Thoracic aorta (tissue), 2 donors: ENCODE measurements at regions not wholly inside any gene's neighbourhood (a gene's known extent, or its start where the extent isn't known, plus 50 kb on each side); places are given as distances from the start of the nearest gene placed in this dataset.

Source experiments
- ATAC-seq: fragments of 150-250 bp; one replicate; pipeline ENCODE4 v1.8.0; 2017; ENCODE audit warnings: low read depth; ENCODE audit not compliant: insufficient number of reproducible peaks, low FRiP score
- DNase-seq: peaks from one replicate; pipeline ENCODE4 v3.0.0-alpha.2; 2020; ENCODE audit warnings: low spot score
- H3K27ac ChIP-seq, 2 donors: fragments of 200-600 bp; sonication (generic); 1 replicate in 1 of 2; 2 replicates in 1 of 2; pipeline ENCODE4 v1.5.1; 2016; ENCODE audit warnings: mild to moderate bottlenecking in 2 of 2, moderate library complexity in 2 of 2
- H3K27me3 ChIP-seq: fragments of 200-600 bp; sonication (generic); replicated peaks from 2 replicates; pipeline ENCODE4 v1.6.0; 2016; ENCODE audit warnings: mild to moderate bottlenecking; ENCODE audit not compliant: insufficient read depth
- H3K36me3 ChIP-seq: fragments of 200-600 bp; sonication (generic); one replicate; pipeline ENCODE4 v1.5.1; 2016
- H3K4me1 ChIP-seq, 2 donors: fragments of 200-600 bp; sonication (generic); 1 replicate in 1 of 2; 2 replicates in 1 of 2; pipeline versions ENCODE4 v1.5.1 to v1.6.0; 2016; ENCODE audit warnings: low read depth in 2 of 2, mild to moderate bottlenecking in 1 of 2; ENCODE audit not compliant: control insufficient read depth in 1 of 2
- H3K4me3 ChIP-seq: fragments of 200-600 bp; sonication (generic); 2 replicates; pipeline ENCODE4 v1.5.1; 2016; ENCODE audit warnings: mild to moderate bottlenecking
- H3K9me3 ChIP-seq: fragments of 200-600 bp; sonication (generic); 2 replicates; pipeline ENCODE4 v1.5.1; 2016
- TF ChIP-seq, protein P1 (sequence below): fragments of 200-600 bp; sonication (generic); IDR thresholded peaks from one replicate; pipeline ENCODE4 v1.5.1; 2019; ENCODE audit warnings: antibody characterized with exemption

DNA sequence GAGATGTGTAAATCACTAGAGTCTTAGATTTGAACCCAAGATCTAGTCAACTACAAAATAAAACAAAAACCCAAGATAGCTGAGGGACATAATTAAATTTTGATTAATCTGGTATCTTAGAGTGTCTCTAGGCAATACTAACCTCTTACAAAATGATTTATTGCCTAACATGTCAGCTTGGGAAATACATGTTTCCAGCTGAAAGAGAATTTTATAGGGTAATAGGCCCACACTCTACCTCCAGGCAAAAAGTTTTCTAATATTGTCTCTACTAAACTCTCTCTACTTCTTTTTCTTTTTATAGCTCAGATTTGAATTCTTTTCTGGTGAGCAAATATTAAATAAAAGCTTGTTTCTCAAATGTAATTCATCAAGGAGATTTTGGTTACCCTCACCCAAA is 263.2 kb downstream of the IL15 start:
- H3K4me1 ChIP-seq = peaks cover 3 to 14% of the 10 kb centered on the region in 2 donors
- H3K27me3 ChIP-seq = no peaks in the 10 kb centered on the region
- ATAC-seq = no peak
- H3K4me3 ChIP-seq = no peak overlapping the region
- no peak overlapping the region for H3K27ac ChIP-seq
- TF ChIP-seq, protein P1, sequence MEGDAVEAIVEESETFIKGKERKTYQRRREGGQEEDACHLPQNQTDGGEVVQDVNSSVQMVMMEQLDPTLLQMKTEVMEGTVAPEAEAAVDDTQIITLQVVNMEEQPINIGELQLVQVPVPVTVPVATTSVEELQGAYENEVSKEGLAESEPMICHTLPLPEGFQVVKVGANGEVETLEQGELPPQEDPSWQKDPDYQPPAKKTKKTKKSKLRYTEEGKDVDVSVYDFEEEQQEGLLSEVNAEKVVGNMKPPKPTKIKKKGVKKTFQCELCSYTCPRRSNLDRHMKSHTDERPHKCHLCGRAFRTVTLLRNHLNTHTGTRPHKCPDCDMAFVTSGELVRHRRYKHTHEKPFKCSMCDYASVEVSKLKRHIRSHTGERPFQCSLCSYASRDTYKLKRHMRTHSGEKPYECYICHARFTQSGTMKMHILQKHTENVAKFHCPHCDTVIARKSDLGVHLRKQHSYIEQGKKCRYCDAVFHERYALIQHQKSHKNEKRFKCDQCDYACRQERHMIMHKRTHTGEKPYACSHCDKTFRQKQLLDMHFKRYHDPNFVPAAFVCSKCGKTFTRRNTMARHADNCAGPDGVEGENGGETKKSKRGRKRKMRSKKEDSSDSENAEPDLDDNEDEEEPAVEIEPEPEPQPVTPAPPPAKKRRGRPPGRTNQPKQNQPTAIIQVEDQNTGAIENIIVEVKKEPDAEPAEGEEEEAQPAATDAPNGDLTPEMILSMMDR = no peak
- H3K36me3 ChIP-seq = no peaks in the 10 kb centered on the region
- H3K9me3 ChIP-seq = no peaks in the 10 kb centered on the region
- no peak for DNase-seq

DNA sequence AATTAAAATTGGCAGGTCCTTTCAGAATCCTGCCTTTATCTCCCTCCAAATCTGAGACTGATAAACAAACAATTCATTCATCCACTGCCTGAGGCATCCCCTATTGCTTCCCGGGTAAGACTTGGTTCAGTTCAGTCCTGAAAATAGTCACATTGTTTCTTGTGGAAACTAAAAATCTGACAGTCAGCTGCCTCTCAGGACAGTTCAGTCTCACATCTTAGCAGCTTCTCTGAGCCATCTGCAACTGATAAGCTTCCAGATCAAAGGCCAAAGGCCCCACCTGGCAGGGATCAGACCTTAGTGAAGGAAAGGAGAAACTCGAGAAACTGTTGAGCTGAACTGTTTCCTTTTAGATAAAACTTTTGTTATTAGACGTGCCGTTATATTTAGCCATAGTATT is 264.5 kb downstream of the IL15 start:
- TF ChIP-seq, protein P1 = no peak
- no peak for ATAC-seq
- DNase-seq = no peak
- Histone ChIP-seq H3K9me3 (no peaks in the 10 kb centered on the region), H3K4me1 (peaks cover 3 to 14% of the 10 kb centered on the region in 2 donors), H3K36me3 (no peaks in the 10 kb centered on the region), H3K27ac (no peak overlapping the region), H3K27me3 (no peaks in the 10 kb centered on the region), H3K4me3 (no peak overlapping the region)

DNA sequence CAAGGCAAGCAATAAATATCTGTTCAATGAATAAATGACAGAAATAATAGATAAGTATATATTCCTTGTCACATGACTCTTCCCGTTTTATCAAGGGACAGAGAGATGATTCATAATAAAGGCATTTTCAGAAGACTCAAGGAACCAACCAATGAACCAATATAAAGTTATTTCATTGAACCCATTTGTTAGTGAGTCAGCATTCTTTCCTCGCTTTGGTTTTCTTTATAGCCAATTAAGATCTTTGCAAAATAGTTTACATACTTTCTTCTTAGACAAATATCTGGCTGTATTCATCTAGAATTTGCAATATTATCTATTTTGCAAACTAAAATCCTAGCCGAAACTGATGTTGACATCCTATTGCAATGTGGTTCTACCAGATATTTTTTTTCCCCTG is 269.4 kb downstream of the IL15 start:
- TF ChIP-seq, protein P1 = no peak
- Histone ChIP-seq H3K4me3 (no peak overlapping the region), H3K36me3 (no peaks in the 10 kb centered on the region), H3K27me3 (no peaks in the 10 kb centered on the region), H3K27ac (no peak overlapping the region), H3K9me3 (no peaks in the 10 kb centered on the region), H3K4me1 (no peaks in the 10 kb centered on the region)
- no peak for ATAC-seq
- no peak for DNase-seq

DNA sequence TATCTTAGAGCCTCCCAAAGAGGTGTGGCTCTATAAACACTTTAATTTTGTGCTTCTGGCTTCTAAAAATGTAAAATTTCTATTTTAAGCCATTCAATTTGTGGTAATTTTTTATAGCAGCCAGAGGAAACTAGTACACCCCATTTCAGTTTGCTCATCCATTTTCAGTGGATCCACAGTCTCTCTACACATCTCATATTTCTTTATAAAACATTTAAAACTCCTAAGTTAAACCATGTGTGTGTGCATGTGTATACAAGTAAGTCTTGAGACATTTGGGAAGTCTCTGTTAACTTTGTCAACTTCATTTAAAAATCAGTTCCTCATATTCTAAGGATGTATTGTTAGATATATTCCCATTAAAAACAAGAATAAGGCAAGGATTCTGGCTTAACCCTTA is 273.2 kb downstream of the IL15 start:
- TF ChIP-seq, protein P1 = no peak
- H3K4me3 ChIP-seq = no peak overlapping the region
- DNase-seq (no peak), ATAC-seq (no peak)
- H3K4me1 ChIP-seq = no peaks in the 10 kb centered on the region
- no peak overlapping the region for H3K27ac ChIP-seq
- no peaks in the 10 kb centered on the region for H3K9me3 ChIP-seq
- H3K27me3 ChIP-seq = no peaks in the 10 kb centered on the region
- H3K36me3 ChIP-seq = no peaks in the 10 kb centered on the region

DNA sequence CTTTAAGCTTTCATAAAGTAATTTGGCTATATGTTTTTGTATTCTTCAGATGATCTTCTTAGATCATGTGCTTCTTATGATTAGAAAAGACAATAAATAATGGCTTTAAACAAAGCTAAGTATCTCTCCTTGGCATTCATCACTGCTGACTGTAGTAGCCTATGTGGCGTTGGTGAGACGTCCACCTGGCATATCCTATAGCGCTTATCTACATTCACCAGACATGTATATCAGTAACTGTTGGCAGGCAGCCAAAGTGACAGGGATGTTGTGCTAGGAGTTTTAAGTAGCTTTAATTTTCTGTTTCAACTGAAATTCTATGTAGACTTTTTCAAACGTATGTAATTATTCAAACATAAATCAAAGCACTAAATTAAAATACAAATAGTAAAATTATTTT is 276.4 kb downstream of the IL15 start:
- Histone ChIP-seq H3K27ac (no peak overlapping the region), H3K9me3 (no peaks in the 10 kb centered on the region), H3K36me3 (no peaks in the 10 kb centered on the region), H3K4me1 (no peaks in the 10 kb centered on the region), H3K27me3 (no peaks in the 10 kb centered on the region), H3K4me3 (no peak overlapping the region)
- TF ChIP-seq, protein P1 = no peak
- no peak for DNase-seq
- ATAC-seq = no peak
